ENCODE measurements at regions not wholly inside any gene's neighbourhood (a gene's known extent, or its start where the extent isn't known, plus 50 kb on each side); places are given as distances from the start of the nearest gene placed in this dataset.
A peak's percentile ranks its signal among the peaks of the same experiment; 100 is the strongest.

DNA sequence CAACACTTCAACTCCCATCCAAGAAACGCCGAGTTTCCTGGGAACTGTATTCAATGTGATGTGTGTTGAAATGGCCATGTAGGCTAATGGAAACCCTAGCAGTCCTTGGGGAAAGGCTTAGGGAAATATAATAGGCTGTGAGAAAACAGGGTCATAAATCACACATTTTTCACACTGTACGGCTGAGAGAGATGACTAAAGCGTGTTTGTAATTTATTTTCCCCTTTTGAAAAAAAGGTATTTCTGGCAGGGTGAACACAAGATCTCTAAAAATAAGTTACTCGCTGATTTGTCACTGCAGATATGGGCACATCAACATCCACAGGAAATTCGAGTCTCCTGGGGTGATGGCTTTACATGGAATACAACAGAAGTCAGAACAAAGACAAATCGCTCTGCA lies 109.6 kb upstream of the ST6GAL2 start:
- Histone ChIP-seq H3K79me2 (ENCODE audit: insufficient read depth) (no peaks in the 10 kb centered on the region), H3K9ac (no peak overlapping the region), H3K4me1 (ENCODE audit: control insufficient read depth in 1 of 2, insufficient read depth in 2 of 2, low read depth in 1 of 2, low read length in 1 of 2) (peaks cover 8 to 9% of the 10 kb centered on the region in 2 experiments; a peak in 3 of 4 replicates), H3K4me2 (no peak overlapping the region), H3K27ac (ENCODE audit: low read depth in 2 of 2, low read length in 1 of 2) (peak overlapping the region in 1 of 2 experiments; percentile 35; a peak in 1 of 4 replicates), H3K4me3 (ENCODE audit: low read depth in 2 of 2, low read length in 1 of 2) (no peak overlapping the region), H3K36me3 (replicated peaks in 1 of 2; ENCODE audit: control insufficient read depth in 1 of 2, insufficient read depth in 2 of 2, low read length in 1 of 2) (no peaks in the 10 kb centered on the region), H3K9me2 (no peaks in the 10 kb centered on the region), H3K9me3 (no peaks in the 10 kb centered on the region), H3F3A (replicated peaks; ENCODE audit: insufficient read depth) (peaks cover 10% of the 10 kb centered on the region), H2AFZ (ENCODE audit: low read depth) (0 out of 2 replicates have a peak overlapping the region, but pooled peaks have one; percentile 17), H4K20me1 (ENCODE audit: insufficient read depth) (no peaks in the 10 kb centered on the region), H3K27me3 (ENCODE audit: insufficient read depth) (no peaks in the 10 kb centered on the region)
- 51% methylated on average over 5 of the region's 7 CpGs for WGBS (ENCODE audit: low lambda C conversion rate)
- no peak for DNase-seq
- ChIA-PET POLR2A (interaction anchor here (0.5 kb wide), 1 partner anchor 164 kb away, joined by 4 read pairs; no protein-coding TSS in a partner anchor), CTCF (no interaction called here)
- no peak for TF ChIP-seq EP300 (IDR thresholded peaks at IDR 0.05; ENCODE audit: borderline replicate concordance in 1 of 2, low read depth in 1 of 2, low read length in 1 of 2)
- no peak for TF ChIP-seq SIN3A (IDR thresholded peaks at IDR 0.05; ENCODE audit: borderline replicate concordance, low read depth, low read length)
- TF ChIP-seq, protein P1, sequence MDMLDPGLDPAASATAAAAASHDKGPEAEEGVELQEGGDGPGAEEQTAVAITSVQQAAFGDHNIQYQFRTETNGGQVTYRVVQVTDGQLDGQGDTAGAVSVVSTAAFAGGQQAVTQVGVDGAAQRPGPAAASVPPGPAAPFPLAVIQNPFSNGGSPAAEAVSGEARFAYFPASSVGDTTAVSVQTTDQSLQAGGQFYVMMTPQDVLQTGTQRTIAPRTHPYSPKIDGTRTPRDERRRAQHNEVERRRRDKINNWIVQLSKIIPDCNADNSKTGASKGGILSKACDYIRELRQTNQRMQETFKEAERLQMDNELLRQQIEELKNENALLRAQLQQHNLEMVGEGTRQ (IDR thresholded peaks at IDR 0.05; ENCODE audit: borderline replicate concordance, low read depth, low read length), result no peak
- no peak for TF ChIP-seq EZH2phosphoT487 (IDR thresholded peaks at IDR 0.05; ENCODE audit: borderline replicate concordance, low read depth)
- no peak for TF ChIP-seq CHD2 (IDR thresholded peaks at IDR 0.05; ENCODE audit: low read length, partially characterized antibody)
- TF ChIP-seq SMC3 (IDR thresholded peaks at IDR 0.05; ENCODE audit: low read depth, low read length), result no peak
- TF ChIP-seq RAD21 (IDR thresholded peaks at IDR 0.05; ENCODE audit: low read length), result no peak
- TF ChIP-seq TAF1 (IDR thresholded peaks at IDR 0.05; ENCODE audit: borderline replicate concordance, low read depth, low read length), result no peak
- TF ChIP-seq, protein P2, sequence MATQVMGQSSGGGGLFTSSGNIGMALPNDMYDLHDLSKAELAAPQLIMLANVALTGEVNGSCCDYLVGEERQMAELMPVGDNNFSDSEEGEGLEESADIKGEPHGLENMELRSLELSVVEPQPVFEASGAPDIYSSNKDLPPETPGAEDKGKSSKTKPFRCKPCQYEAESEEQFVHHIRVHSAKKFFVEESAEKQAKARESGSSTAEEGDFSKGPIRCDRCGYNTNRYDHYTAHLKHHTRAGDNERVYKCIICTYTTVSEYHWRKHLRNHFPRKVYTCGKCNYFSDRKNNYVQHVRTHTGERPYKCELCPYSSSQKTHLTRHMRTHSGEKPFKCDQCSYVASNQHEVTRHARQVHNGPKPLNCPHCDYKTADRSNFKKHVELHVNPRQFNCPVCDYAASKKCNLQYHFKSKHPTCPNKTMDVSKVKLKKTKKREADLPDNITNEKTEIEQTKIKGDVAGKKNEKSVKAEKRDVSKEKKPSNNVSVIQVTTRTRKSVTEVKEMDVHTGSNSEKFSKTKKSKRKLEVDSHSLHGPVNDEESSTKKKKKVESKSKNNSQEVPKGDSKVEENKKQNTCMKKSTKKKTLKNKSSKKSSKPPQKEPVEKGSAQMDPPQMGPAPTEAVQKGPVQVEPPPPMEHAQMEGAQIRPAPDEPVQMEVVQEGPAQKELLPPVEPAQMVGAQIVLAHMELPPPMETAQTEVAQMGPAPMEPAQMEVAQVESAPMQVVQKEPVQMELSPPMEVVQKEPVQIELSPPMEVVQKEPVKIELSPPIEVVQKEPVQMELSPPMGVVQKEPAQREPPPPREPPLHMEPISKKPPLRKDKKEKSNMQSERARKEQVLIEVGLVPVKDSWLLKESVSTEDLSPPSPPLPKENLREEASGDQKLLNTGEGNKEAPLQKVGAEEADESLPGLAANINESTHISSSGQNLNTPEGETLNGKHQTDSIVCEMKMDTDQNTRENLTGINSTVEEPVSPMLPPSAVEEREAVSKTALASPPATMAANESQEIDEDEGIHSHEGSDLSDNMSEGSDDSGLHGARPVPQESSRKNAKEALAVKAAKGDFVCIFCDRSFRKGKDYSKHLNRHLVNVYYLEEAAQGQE (IDR thresholded peaks at IDR 0.05; ENCODE audit: low read depth, low read length), result no peak
- 0 out of 2 replicates have a peak, but pooled peaks have one; percentile 6 for TF ChIP-seq TCF12 (IDR thresholded peaks at IDR 0.05)
- peak; percentile 30; the same call in 1 of the 2 replicates for TF ChIP-seq MEF2A (IDR thresholded peaks at IDR 0.05; ENCODE audit: borderline replicate concordance, low read depth)
- TF ChIP-seq RCOR1 (IDR thresholded peaks at IDR 0.05; ENCODE audit: low read length), result no peak
- no peak for TF ChIP-seq JUND (IDR thresholded peaks at IDR 0.05)
- TF ChIP-seq, protein P3, sequence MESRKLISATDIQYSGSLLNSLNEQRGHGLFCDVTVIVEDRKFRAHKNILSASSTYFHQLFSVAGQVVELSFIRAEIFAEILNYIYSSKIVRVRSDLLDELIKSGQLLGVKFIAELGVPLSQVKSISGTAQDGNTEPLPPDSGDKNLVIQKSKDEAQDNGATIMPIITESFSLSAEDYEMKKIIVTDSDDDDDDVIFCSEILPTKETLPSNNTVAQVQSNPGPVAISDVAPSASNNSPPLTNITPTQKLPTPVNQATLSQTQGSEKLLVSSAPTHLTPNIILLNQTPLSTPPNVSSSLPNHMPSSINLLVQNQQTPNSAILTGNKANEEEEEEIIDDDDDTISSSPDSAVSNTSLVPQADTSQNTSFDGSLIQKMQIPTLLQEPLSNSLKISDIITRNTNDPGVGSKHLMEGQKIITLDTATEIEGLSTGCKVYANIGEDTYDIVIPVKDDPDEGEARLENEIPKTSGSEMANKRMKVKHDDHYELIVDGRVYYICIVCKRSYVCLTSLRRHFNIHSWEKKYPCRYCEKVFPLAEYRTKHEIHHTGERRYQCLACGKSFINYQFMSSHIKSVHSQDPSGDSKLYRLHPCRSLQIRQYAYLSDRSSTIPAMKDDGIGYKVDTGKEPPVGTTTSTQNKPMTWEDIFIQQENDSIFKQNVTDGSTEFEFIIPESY (IDR thresholded peaks at IDR 0.05; ENCODE audit: borderline replicate concordance, low read depth), result no peak
- TF ChIP-seq, protein P4, sequence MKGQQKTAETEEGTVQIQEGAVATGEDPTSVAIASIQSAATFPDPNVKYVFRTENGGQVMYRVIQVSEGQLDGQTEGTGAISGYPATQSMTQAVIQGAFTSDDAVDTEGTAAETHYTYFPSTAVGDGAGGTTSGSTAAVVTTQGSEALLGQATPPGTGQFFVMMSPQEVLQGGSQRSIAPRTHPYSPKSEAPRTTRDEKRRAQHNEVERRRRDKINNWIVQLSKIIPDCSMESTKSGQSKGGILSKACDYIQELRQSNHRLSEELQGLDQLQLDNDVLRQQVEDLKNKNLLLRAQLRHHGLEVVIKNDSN (IDR thresholded peaks at IDR 0.05; ENCODE audit: borderline replicate concordance, low read depth), result no peak
- no peak for TF ChIP-seq ELF1 (IDR thresholded peaks at IDR 0.05)
- TF ChIP-seq RFX5 (IDR thresholded peaks at IDR 0.05; ENCODE audit: low read length), result no peak
- TF ChIP-seq, protein P5, sequence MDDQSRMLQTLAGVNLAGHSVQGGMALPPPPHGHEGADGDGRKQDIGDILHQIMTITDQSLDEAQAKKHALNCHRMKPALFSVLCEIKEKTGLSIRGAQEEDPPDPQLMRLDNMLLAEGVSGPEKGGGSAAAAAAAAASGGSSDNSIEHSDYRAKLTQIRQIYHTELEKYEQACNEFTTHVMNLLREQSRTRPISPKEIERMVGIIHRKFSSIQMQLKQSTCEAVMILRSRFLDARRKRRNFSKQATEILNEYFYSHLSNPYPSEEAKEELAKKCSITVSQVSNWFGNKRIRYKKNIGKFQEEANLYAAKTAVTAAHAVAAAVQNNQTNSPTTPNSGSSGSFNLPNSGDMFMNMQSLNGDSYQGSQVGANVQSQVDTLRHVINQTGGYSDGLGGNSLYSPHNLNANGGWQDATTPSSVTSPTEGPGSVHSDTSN (IDR thresholded peaks at IDR 0.05), result peak; percentile 28; the same call in 1 of the 2 replicates
- TF ChIP-seq, protein P6, sequence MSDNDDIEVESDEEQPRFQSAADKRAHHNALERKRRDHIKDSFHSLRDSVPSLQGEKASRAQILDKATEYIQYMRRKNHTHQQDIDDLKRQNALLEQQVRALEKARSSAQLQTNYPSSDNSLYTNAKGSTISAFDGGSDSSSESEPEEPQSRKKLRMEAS (IDR thresholded peaks at IDR 0.05; ENCODE audit: low read depth), result no peak
- TF ChIP-seq, protein P7, sequence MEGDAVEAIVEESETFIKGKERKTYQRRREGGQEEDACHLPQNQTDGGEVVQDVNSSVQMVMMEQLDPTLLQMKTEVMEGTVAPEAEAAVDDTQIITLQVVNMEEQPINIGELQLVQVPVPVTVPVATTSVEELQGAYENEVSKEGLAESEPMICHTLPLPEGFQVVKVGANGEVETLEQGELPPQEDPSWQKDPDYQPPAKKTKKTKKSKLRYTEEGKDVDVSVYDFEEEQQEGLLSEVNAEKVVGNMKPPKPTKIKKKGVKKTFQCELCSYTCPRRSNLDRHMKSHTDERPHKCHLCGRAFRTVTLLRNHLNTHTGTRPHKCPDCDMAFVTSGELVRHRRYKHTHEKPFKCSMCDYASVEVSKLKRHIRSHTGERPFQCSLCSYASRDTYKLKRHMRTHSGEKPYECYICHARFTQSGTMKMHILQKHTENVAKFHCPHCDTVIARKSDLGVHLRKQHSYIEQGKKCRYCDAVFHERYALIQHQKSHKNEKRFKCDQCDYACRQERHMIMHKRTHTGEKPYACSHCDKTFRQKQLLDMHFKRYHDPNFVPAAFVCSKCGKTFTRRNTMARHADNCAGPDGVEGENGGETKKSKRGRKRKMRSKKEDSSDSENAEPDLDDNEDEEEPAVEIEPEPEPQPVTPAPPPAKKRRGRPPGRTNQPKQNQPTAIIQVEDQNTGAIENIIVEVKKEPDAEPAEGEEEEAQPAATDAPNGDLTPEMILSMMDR (IDR thresholded peaks at IDR 0.05), result no peak

Measured in SK-N-SH (cell line).